ENCODE measurements at regions not wholly inside any gene's neighbourhood (a gene's known extent, or its start where the extent isn't known, plus 50 kb on each side); places are given as distances from the start of the nearest gene placed in this dataset.

- no peaks in the 10 kb centered on the region for H4K20me1 ChIP-seq (ENCODE audit: control insufficient read depth, insufficient read depth, low read depth, low read length)
- no peak overlapping the region for H3K27ac ChIP-seq (ENCODE audit: low read depth, low read length)
- H3K79me2 ChIP-seq (ENCODE audit: control insufficient read depth, low read length), result no peaks in the 10 kb centered on the region
- no peaks in the 10 kb centered on the region for H3K4me1 ChIP-seq (ENCODE audit: control insufficient read depth, low read length)
- H3F3A ChIP-seq (ENCODE audit: control insufficient read depth, insufficient read depth), result no peaks in the 10 kb centered on the region
- no peak overlapping the region for H3K4me3 ChIP-seq (ENCODE audit: low read length)
- no peaks in the 10 kb centered on the region for H3K9me3 ChIP-seq (ENCODE audit: control insufficient read depth, insufficient read depth, low read length)
- H3K27me3 ChIP-seq (ENCODE audit: control insufficient read depth, low read length), result no peaks in the 10 kb centered on the region
- no peaks in the 10 kb centered on the region for H3K36me3 ChIP-seq (ENCODE audit: control insufficient read depth, low read length)
- no peak overlapping the region for H3K4me2 ChIP-seq (ENCODE audit: low read length)
- no peaks in the 10 kb centered on the region for H3K9me2 ChIP-seq (replicated peaks; ENCODE audit: control insufficient read depth, low read length)
- TF ChIP-seq CTCF (IDR thresholded peaks at IDR 0.05; ENCODE audit: low read depth, low read length, poor library complexity, severe bottlenecking) (no peak), EZH2phosphoT487 (IDR thresholded peaks at IDR 0.05; ENCODE audit: borderline replicate concordance, low read length) (no peak)
These were observed 168.0 kb downstream of the GJA1 start for GRCh38 chr6:121603486-121603885.

- H3K9me3 ChIP-seq (ENCODE audit: control insufficient read depth, insufficient read depth, low read length), result no peaks in the 10 kb centered on the region
- H4K20me1 ChIP-seq (ENCODE audit: control insufficient read depth, insufficient read depth, low read depth, low read length), result no peaks in the 10 kb centered on the region
- TF ChIP-seq EZH2phosphoT487 (IDR thresholded peaks at IDR 0.05; ENCODE audit: borderline replicate concordance, low read length), result no peak
- H3K36me3 ChIP-seq (ENCODE audit: control insufficient read depth, low read length), result no peaks in the 10 kb centered on the region
- no peak overlapping the region for H3K4me3 ChIP-seq (ENCODE audit: low read length)
- H3K79me2 ChIP-seq (ENCODE audit: control insufficient read depth, low read length), result no peaks in the 10 kb centered on the region
- no peaks in the 10 kb centered on the region for H3K27me3 ChIP-seq (ENCODE audit: control insufficient read depth, low read length)
- H3K4me2 ChIP-seq (ENCODE audit: low read length), result no peak overlapping the region
- H3K9me2 ChIP-seq (replicated peaks; ENCODE audit: control insufficient read depth, low read length), result no peaks in the 10 kb centered on the region
- no peaks in the 10 kb centered on the region for H3F3A ChIP-seq (ENCODE audit: control insufficient read depth, insufficient read depth)
- no peak overlapping the region for H3K27ac ChIP-seq (ENCODE audit: low read depth, low read length)
- H3K4me1 ChIP-seq (ENCODE audit: control insufficient read depth, low read length), result no peaks in the 10 kb centered on the region
These were observed 172.3 kb downstream of the GJA1 start for GRCh38 chr6:121607721-121608120.

GRCh38 chr6:121608270-121608669 lies 172.8 kb downstream of the GJA1 start:
- H3K4me3 ChIP-seq (ENCODE audit: low read length), result no peak overlapping the region
- H3K27ac ChIP-seq (ENCODE audit: low read depth, low read length), result no peak overlapping the region
- H3K4me1 ChIP-seq (ENCODE audit: control insufficient read depth, low read length), result no peaks in the 10 kb centered on the region
- TF ChIP-seq CTCF (IDR thresholded peaks at IDR 0.05; ENCODE audit: low read depth, low read length, poor library complexity, severe bottlenecking), result no peak
- TF ChIP-seq EZH2phosphoT487 (IDR thresholded peaks at IDR 0.05; ENCODE audit: borderline replicate concordance, low read length), result no peak
- H3K79me2 ChIP-seq (ENCODE audit: control insufficient read depth, low read length), result no peaks in the 10 kb centered on the region
- H3K4me2 ChIP-seq (ENCODE audit: low read length), result no peak overlapping the region
- no peaks in the 10 kb centered on the region for H3K9me3 ChIP-seq (ENCODE audit: control insufficient read depth, insufficient read depth, low read length)
- no peaks in the 10 kb centered on the region for H3K9me2 ChIP-seq (replicated peaks; ENCODE audit: control insufficient read depth, low read length)
- no peaks in the 10 kb centered on the region for H3K27me3 ChIP-seq (ENCODE audit: control insufficient read depth, low read length)
- no peaks in the 10 kb centered on the region for H3K36me3 ChIP-seq (ENCODE audit: control insufficient read depth, low read length)
- H4K20me1 ChIP-seq (ENCODE audit: control insufficient read depth, insufficient read depth, low read depth, low read length), result no peaks in the 10 kb centered on the region
- H3F3A ChIP-seq (ENCODE audit: control insufficient read depth, insufficient read depth), result no peaks in the 10 kb centered on the region

GRCh38 chr6:121609281-121609680 lies 173.8 kb downstream of the GJA1 start:
- Histone ChIP-seq H4K20me1 (ENCODE audit: control insufficient read depth, insufficient read depth, low read depth, low read length) (no peaks in the 10 kb centered on the region), H3K4me2 (ENCODE audit: low read length) (no peak overlapping the region), H3F3A (ENCODE audit: control insufficient read depth, insufficient read depth) (no peaks in the 10 kb centered on the region), H3K9me3 (ENCODE audit: control insufficient read depth, insufficient read depth, low read length) (no peaks in the 10 kb centered on the region), H3K27me3 (ENCODE audit: control insufficient read depth, low read length) (no peaks in the 10 kb centered on the region), H3K4me3 (ENCODE audit: low read length) (no peak overlapping the region), H3K4me1 (ENCODE audit: control insufficient read depth, low read length) (no peaks in the 10 kb centered on the region), H3K36me3 (ENCODE audit: control insufficient read depth, low read length) (no peaks in the 10 kb centered on the region), H3K9me2 (replicated peaks; ENCODE audit: control insufficient read depth, low read length) (no peaks in the 10 kb centered on the region), H3K79me2 (ENCODE audit: control insufficient read depth, low read length) (no peaks in the 10 kb centered on the region), H3K27ac (ENCODE audit: low read depth, low read length) (no peak overlapping the region)
- TF ChIP-seq CTCF (IDR thresholded peaks at IDR 0.05; ENCODE audit: low read depth, low read length, poor library complexity, severe bottlenecking) (no peak), EZH2phosphoT487 (IDR thresholded peaks at IDR 0.05; ENCODE audit: borderline replicate concordance, low read length) (no peak)

All from DOHH2 (cell line).